SK-N-SH (cell line): ENCODE measurements at regions not wholly inside any gene's neighbourhood (a gene's known extent, or its start where the extent isn't known, plus 50 kb on each side); places are given as distances from the start of the nearest gene placed in this dataset.

Experiments used
- CTCF ChIA-PET: fragments of 300-600, 350-600 bp; formaldehyde crosslinking; extraction: SDS; loops from one replicate; lab custom pipeline; 2021; lab: Yijun Ruan, JAX
- POLR2A ChIA-PET: fragments of 350-600 bp; sonication (Branson Sonifier 250); formaldehyde crosslinking; extraction: SDS; loops from one replicate; lab custom pipeline; 2020; ENCODE audit warnings: antibody characterized with exemption, inconsistent platforms; lab: Yijun Ruan, JAX
- DNase-seq: peaks from one replicate; pipeline ENCODE4 v3.0.0; 2012
- H2AFZ ChIP-seq: fragments of 200-600 bp; sonication (generic); 2 replicates; pipeline ENCODE4 v1.8.1; 2016; ENCODE audit warnings: antibody characterized with exemption, mild to moderate bottlenecking, low read depth
- H3F3A ChIP-seq: fragments of 200-600 bp; sonication (generic); replicated peaks from 2 replicates; pipeline ENCODE3; 2016; ENCODE audit warnings: antibody characterized with exemption, mild to moderate bottlenecking; ENCODE audit not compliant: insufficient read depth
- H3K27ac ChIP-seq, 2 experiments: fragments of 200-500 bp in 1 of 2; fragments of 200-600 bp in 1 of 2; sonication (Bioruptor generic) in 1 of 2; sonication (generic), shearing (Covaris generic) in 1 of 2; 2 replicates each; pipeline versions ENCODE4 v1.5.1 to v1.6.1; 2014 to 2016; ENCODE audit warnings: low read depth in 2 of 2, inconsistent platforms in 1 of 2, low read length in 1 of 2, mild to moderate bottlenecking in 1 of 2, mixed read lengths in 1 of 2
- H3K27me3 ChIP-seq: fragments of 200-600 bp; sonication (generic), shearing (Covaris generic); 2 replicates; pipeline ENCODE4 v1.6.1; 2016; ENCODE audit warnings: mixed run types; ENCODE audit not compliant: insufficient read depth
- H3K36me3 ChIP-seq, 2 experiments: fragments of 200-500 bp in 1 of 2; fragments of 200-600 bp in 1 of 2; sonication (Bioruptor generic) in 1 of 2; sonication (generic) in 1 of 2; replicated peaks in 1 of 2; 2 replicates each; pipeline versions ENCODE3 to v1.5.1; 2014 to 2016; ENCODE audit warnings: low read length in 1 of 2, mild to moderate bottlenecking in 1 of 2; ENCODE audit not compliant: insufficient read depth in 2 of 2, control insufficient read depth in 1 of 2
- H3K4me1 ChIP-seq, 2 experiments: fragments of 200-500 bp in 1 of 2; fragments of 200-600 bp in 1 of 2; sonication (Bioruptor generic) in 1 of 2; sonication (generic), shearing (Covaris generic) in 1 of 2; 2 replicates each; pipeline versions ENCODE4 v1.5.1 to v1.6.1; 2014 to 2016; ENCODE audit warnings: low read depth in 1 of 2, low read length in 1 of 2, mixed run types in 1 of 2; ENCODE audit not compliant: insufficient read depth in 2 of 2, control insufficient read depth in 1 of 2
- H3K4me2 ChIP-seq: fragments of 200-600 bp; sonication (generic), shearing (Covaris generic); 2 replicates; pipeline ENCODE4 v1.6.1; 2017; ENCODE audit warnings: mixed run types
- H3K4me3 ChIP-seq, 2 experiments: fragments of 200-500 bp in 1 of 2; fragments of 200-600 bp in 1 of 2; sonication (Bioruptor generic) in 1 of 2; sonication (generic), shearing (Covaris generic) in 1 of 2; 2 replicates each; pipeline versions ENCODE4 v1.5.1 to v1.8.1; 2014 to 2016; ENCODE audit warnings: low read depth in 2 of 2, inconsistent platforms in 1 of 2, low read length in 1 of 2, mild to moderate bottlenecking in 1 of 2, mixed read lengths in 1 of 2, moderate library complexity in 1 of 2
- H3K79me2 ChIP-seq: fragments of 200-600 bp; sonication (generic); 2 replicates; pipeline ENCODE4 v1.8.1; 2017; ENCODE audit warnings: mild to moderate bottlenecking; ENCODE audit not compliant: insufficient read depth
- H3K9ac ChIP-seq: fragments of 200-600 bp; sonication (generic); 2 replicates; pipeline ENCODE4 v1.6.1; 2017; ENCODE audit warnings: mixed run types
- H3K9me2 ChIP-seq: fragments of 200-600 bp; sonication (generic); 2 replicates; pipeline ENCODE4 v1.6.1; 2017; ENCODE audit warnings: mixed run types
- H3K9me3 ChIP-seq: fragments of 200-600 bp; sonication (generic); 2 replicates; pipeline ENCODE4 v1.6.1; 2017; ENCODE audit warnings: mixed run types, mild to moderate bottlenecking, moderate library complexity
- H4K20me1 ChIP-seq: fragments of 200-600 bp; sonication (generic); 2 replicates; pipeline ENCODE4 v1.6.1; 2017; ENCODE audit warnings: mild to moderate bottlenecking, mixed run types; ENCODE audit not compliant: insufficient read depth
- CHD2 ChIP-seq: fragments of 150-350 bp; IDR thresholded peaks from 2 replicates; pipeline ENCODE4 v1.6.1; 2018; ENCODE audit warnings: low read length; ENCODE audit not compliant: partially characterized antibody
- EZH2phosphoT487 ChIP-seq: fragments of 200-600 bp; sonication (generic); IDR thresholded peaks from 2 replicates; pipeline ENCODE4 v1.6.1; 2017; ENCODE audit warnings: low read depth, mixed run types, mild to moderate bottlenecking, antibody characterized with exemption, moderate library complexity, borderline replicate concordance
- FOSL2 ChIP-seq: IDR thresholded peaks from 2 replicates; pipeline ENCODE4 v1.4.0; 2012; ENCODE audit warnings: low read depth, mild to moderate bottlenecking, moderate library complexity, borderline replicate concordance
- FOXJ3 ChIP-seq: sonication (generic); formaldehyde crosslinking; IDR thresholded peaks from 2 replicates; pipeline ENCODE4 v1.5.1; 2020; ENCODE audit warnings: mild to moderate bottlenecking, missing genetic modification reagents
- FOXM1 ChIP-seq: IDR thresholded peaks from 2 replicates; pipeline ENCODE4 v1.4.0; 2012; ENCODE audit warnings: low read depth, mild to moderate bottlenecking
- GABPA ChIP-seq: IDR thresholded peaks from 2 replicates; pipeline ENCODE4 v1.4.0; 2012; ENCODE audit warnings: low read depth, mild to moderate bottlenecking
- POLR2AphosphoS5 ChIP-seq: IDR thresholded peaks from 2 replicates; pipeline ENCODE4 v1.6.1; 2012; ENCODE audit warnings: low read depth, low read length
- RCOR1 ChIP-seq: fragments of 150-350 bp; IDR thresholded peaks from 2 replicates; pipeline ENCODE4 v1.6.1; 2017; ENCODE audit warnings: antibody characterized with exemption, low read length
- RFX5 ChIP-seq: IDR thresholded peaks from 2 replicates; pipeline ENCODE4 v1.6.1; 2012; ENCODE audit warnings: mild to moderate bottlenecking, improper control_type of control experiment, low read length
- RXRA ChIP-seq: IDR thresholded peaks from 2 replicates; pipeline ENCODE4 v1.4.0; 2012; ENCODE audit warnings: low read depth, mild to moderate bottlenecking, borderline replicate concordance
- SMC3 ChIP-seq: IDR thresholded peaks from 2 replicates; pipeline ENCODE4 v1.6.1; 2012; ENCODE audit warnings: low read depth, low read length, improper control_type of control experiment
- TAF1 ChIP-seq: IDR thresholded peaks from 2 replicates; pipeline ENCODE4 v1.6.1; 2012; ENCODE audit warnings: low read depth, mild to moderate bottlenecking, low read length, moderate library complexity, borderline replicate concordance
- TEAD4 ChIP-seq: IDR thresholded peaks from 2 replicates; pipeline ENCODE4 v1.4.0; 2012; ENCODE audit warnings: mild to moderate bottlenecking, borderline replicate concordance; ENCODE audit not compliant: insufficient read depth
- YY1 ChIP-seq: IDR thresholded peaks from 2 replicates; pipeline ENCODE4 v1.4.0; 2012; ENCODE audit warnings: low read depth, mild to moderate bottlenecking
- WGBS: methylation state at CpG from one replicate; pipeline ENCODE4 v1.1.6; 2017; ENCODE audit warnings: low lambda C conversion rate; 5-methylcytosine and 5-hydroxymethylcytosine counted together
- TF ChIP-seq, protein P1 (sequence below): IDR thresholded peaks from 2 replicates; pipeline ENCODE4 v1.4.0; 2012; ENCODE audit warnings: low read depth, borderline replicate concordance
- TF ChIP-seq, protein P2 (sequence below): IDR thresholded peaks from 2 replicates; pipeline ENCODE4 v1.4.0; 2012; ENCODE audit warnings: low read depth, borderline replicate concordance
- TF ChIP-seq, protein P3 (sequence below): IDR thresholded peaks from 2 replicates; pipeline ENCODE4 v1.4.0; 2012; ENCODE audit warnings: low read depth
- TF ChIP-seq, protein P4 (sequence below): IDR thresholded peaks from 2 replicates; pipeline ENCODE4; 2012

DNA sequence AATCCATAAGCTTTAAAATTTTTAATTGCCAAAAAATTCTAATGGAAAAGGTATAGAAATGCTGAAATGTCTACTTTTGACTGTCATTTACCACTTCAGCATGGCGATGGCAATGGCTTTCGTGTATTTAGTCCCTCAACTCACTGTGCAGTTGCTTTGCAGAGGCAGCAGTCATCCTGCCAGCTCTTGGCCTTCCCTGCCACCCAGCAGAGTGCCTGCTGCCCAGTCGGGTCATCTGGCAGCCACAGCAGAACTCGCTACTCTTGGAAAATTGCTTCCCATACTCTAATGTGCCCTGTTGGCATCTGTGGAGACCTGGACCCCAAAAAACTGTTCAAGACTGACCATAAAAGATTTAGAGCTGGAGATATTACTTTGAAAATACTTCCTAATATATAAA, 383.2 kb downstream of the UQCRFS1 start:
- no peak overlapping the region for H3K4me3 ChIP-seq
- H3K4me1 ChIP-seq: no peaks in the 10 kb centered on the region
- TF ChIP-seq YY1 (no peak), CHD2 (no peak), TAF1 (no peak), SMC3 (no peak), TEAD4 (no peak), RXRA (no peak), FOSL2 (no peak), GABPA (no peak), FOXM1 (no peak), FOXJ3 (CRISPR knock-in tag) (no peak), EZH2phosphoT487 (no peak), RFX5 (no peak), RCOR1 (no peak), POLR2AphosphoS5 (no peak)
- TF ChIP-seq, protein P1, sequence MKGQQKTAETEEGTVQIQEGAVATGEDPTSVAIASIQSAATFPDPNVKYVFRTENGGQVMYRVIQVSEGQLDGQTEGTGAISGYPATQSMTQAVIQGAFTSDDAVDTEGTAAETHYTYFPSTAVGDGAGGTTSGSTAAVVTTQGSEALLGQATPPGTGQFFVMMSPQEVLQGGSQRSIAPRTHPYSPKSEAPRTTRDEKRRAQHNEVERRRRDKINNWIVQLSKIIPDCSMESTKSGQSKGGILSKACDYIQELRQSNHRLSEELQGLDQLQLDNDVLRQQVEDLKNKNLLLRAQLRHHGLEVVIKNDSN: no peak
- TF ChIP-seq, protein P2, sequence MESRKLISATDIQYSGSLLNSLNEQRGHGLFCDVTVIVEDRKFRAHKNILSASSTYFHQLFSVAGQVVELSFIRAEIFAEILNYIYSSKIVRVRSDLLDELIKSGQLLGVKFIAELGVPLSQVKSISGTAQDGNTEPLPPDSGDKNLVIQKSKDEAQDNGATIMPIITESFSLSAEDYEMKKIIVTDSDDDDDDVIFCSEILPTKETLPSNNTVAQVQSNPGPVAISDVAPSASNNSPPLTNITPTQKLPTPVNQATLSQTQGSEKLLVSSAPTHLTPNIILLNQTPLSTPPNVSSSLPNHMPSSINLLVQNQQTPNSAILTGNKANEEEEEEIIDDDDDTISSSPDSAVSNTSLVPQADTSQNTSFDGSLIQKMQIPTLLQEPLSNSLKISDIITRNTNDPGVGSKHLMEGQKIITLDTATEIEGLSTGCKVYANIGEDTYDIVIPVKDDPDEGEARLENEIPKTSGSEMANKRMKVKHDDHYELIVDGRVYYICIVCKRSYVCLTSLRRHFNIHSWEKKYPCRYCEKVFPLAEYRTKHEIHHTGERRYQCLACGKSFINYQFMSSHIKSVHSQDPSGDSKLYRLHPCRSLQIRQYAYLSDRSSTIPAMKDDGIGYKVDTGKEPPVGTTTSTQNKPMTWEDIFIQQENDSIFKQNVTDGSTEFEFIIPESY: no peak
- TF ChIP-seq, protein P3, sequence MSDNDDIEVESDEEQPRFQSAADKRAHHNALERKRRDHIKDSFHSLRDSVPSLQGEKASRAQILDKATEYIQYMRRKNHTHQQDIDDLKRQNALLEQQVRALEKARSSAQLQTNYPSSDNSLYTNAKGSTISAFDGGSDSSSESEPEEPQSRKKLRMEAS: no peak
- TF ChIP-seq, protein P4, sequence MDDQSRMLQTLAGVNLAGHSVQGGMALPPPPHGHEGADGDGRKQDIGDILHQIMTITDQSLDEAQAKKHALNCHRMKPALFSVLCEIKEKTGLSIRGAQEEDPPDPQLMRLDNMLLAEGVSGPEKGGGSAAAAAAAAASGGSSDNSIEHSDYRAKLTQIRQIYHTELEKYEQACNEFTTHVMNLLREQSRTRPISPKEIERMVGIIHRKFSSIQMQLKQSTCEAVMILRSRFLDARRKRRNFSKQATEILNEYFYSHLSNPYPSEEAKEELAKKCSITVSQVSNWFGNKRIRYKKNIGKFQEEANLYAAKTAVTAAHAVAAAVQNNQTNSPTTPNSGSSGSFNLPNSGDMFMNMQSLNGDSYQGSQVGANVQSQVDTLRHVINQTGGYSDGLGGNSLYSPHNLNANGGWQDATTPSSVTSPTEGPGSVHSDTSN: no peak
- H3K36me3 ChIP-seq: no peaks in the 10 kb centered on the region
- peaks cover 73% of the 10 kb centered on the region for H3K27me3 ChIP-seq
- no peaks in the 10 kb centered on the region for H4K20me1 ChIP-seq
- H3F3A ChIP-seq: no peaks in the 10 kb centered on the region
- 0% methylated on average over 4 of the region's 4 CpGs for WGBS
- no peak overlapping the region for H3K27ac ChIP-seq
- POLR2A ChIA-PET: no interaction called here
- H3K79me2 ChIP-seq: no peaks in the 10 kb centered on the region
- CTCF ChIA-PET: no interaction called here
- H3K4me2 ChIP-seq: no peak overlapping the region
- DNase-seq: no peak
- H3K9me3 ChIP-seq: no peaks in the 10 kb centered on the region
- H2AFZ ChIP-seq: no peak overlapping the region
- H3K9me2 ChIP-seq: no peaks in the 10 kb centered on the region
- H3K9ac ChIP-seq: no peak overlapping the region
